Ectodermal cell (in vitro differentiated cells): ENCODE measurements at regions not wholly inside any gene's neighbourhood (a gene's known extent, or its start where the extent isn't known, plus 50 kb on each side); places are given as distances from the start of the nearest gene placed in this dataset.

Experiments
- H3K27ac ChIP-seq: 2 replicates; pipeline ENCODE4 v1.7.0; 2013; ENCODE audit warnings: mild to moderate bottlenecking, low read depth, low read length; ENCODE audit not compliant: insufficient read depth, poor library complexity, severe bottlenecking
- H3K27me3 ChIP-seq: 2 replicates; pipeline ENCODE4 v1.7.0; 2013; ENCODE audit warnings: mild to moderate bottlenecking, low read length; ENCODE audit not compliant: insufficient read depth, control insufficient read depth, poor library complexity, severe bottlenecking
- H3K36me3 ChIP-seq: one replicate; pipeline ENCODE4 v1.7.0; 2013; ENCODE audit warnings: low read length; ENCODE audit not compliant: control insufficient read depth, insufficient read depth
- H3K4me1 ChIP-seq: one replicate; pipeline ENCODE4 v1.7.0; 2013; ENCODE audit warnings: low read length; ENCODE audit not compliant: control insufficient read depth, insufficient read depth
- H3K4me3 ChIP-seq: 2 replicates; pipeline ENCODE4 v1.7.0; 2013; ENCODE audit warnings: low read depth, low read length, control low read depth; ENCODE audit not compliant: insufficient read depth
- H3K9me3 ChIP-seq: 2 replicates; pipeline ENCODE4 v1.7.0; 2013; ENCODE audit warnings: mild to moderate bottlenecking, low read length, moderate library complexity; ENCODE audit not compliant: control insufficient read depth
- WGBS, 2 experiments: methylation state at CpG; one replicate each; pipeline ENCODE4 v1.1.7; 2013; ENCODE audit warnings: missing lambda C conversion rate in 2 of 2; 5-methylcytosine and 5-hydroxymethylcytosine counted together

GRCh38 chr2:223243233-223243632 lies 191.2 kb downstream of the KCNE4 start:
- no peaks in the 10 kb centered on the region for H3K27me3 ChIP-seq
- no peaks in the 10 kb centered on the region for H3K36me3 ChIP-seq
- H3K9me3 ChIP-seq = no peaks in the 10 kb centered on the region
- no peak overlapping the region for H3K4me3 ChIP-seq
- no peak overlapping the region for H3K27ac ChIP-seq
- 80 to 90% methylated on average over 3 of the region's 3 CpGs for WGBS, 2 experiments
- H3K4me1 ChIP-seq = no peaks in the 10 kb centered on the region

DNA sequence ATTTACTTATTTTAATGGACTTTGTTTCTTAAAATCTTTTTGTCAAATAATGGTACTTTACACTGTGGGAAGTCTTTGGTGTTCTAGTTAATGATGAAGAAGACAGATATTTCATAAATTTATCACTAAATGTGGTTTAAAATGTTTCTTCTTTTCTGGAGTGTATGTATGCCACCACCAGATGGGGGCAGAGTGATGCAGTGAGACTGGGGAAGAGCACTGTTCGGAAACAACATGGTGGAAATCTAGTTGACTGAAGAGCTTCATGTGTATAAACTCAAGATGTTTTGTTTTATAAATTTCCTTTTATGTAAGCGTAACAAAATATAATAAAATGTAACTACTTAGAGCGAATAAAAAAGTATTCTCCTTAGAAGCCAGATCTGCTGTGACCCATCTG lies 195.1 kb downstream of the KCNE4 start:
- WGBS, 2 experiments = 100% methylated on average over 2 to 3 of the region's 3 CpGs
- Histone ChIP-seq H3K36me3 (no peaks in the 10 kb centered on the region), H3K4me1 (no peaks in the 10 kb centered on the region)

DNA sequence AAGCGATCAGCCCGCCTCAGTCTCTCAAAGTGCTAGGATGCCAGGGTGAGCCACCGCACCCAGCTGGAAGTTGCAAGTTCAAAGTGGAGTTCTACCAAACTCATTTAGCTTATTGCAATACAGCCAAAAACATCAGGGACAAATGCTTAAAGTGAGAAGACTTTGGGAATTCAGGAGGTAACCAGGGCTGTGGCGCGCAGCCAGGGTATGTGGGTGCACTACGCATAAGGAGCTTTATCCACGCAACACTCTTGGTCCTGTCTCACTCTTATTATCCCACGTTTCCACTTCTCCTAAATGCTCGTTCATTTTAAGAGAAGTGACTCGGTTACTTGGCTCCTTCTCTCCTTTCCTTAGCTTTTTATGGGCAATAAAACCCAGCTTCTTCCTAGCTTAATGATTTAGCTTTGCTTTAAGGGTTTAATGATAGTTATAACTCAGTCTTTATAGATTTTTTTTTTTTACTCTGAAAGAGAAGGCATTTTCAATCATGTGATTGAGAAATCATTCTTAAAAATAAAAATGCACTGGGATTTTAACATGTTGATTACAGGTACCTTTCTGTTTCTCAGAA lies 199.8 kb downstream of the KCNE4 start:
- Histone ChIP-seq H3K4me3 (no peak overlapping the region), H3K4me1 (no peaks in the 10 kb centered on the region), H3K36me3 (no peaks in the 10 kb centered on the region), H3K27me3 (no peaks in the 10 kb centered on the region), H3K9me3 (no peaks in the 10 kb centered on the region), H3K27ac (no peak overlapping the region)
- WGBS, 2 experiments = 94 to 97% methylated on average over 10 of the region's 10 CpGs

More for the DNA sequence above, 195.1 kb downstream of the KCNE4 start:
- H3K27me3 ChIP-seq = no peaks in the 10 kb centered on the region
- no peak overlapping the region for H3K4me3 ChIP-seq
- H3K9me3 ChIP-seq = no peaks in the 10 kb centered on the region
- no peak overlapping the region for H3K27ac ChIP-seq

GRCh38 chr2:223260681-223261080 lies 208.7 kb downstream of the KCNE4 start:
- 88 to 94% methylated on average over 1 to 2 of the region's 2 CpGs for WGBS, 2 experiments
- Histone ChIP-seq H3K4me3 (no peak overlapping the region), H3K27me3 (no peaks in the 10 kb centered on the region), H3K36me3 (no peaks in the 10 kb centered on the region), H3K9me3 (no peaks in the 10 kb centered on the region), H3K4me1 (no peaks in the 10 kb centered on the region), H3K27ac (no peak overlapping the region)

GRCh38 chr2:223262946-223263345 lies 211.0 kb downstream of the KCNE4 start:
- H3K27ac ChIP-seq = no peak overlapping the region
- WGBS, 2 experiments = 84 to 89% methylated on average over 6 of the region's 6 CpGs

GRCh38 chr2:223264541-223265193 lies 212.7 kb downstream of the KCNE4 start:
- WGBS, 2 experiments = 90 to 94% methylated on average over 2 of the region's 2 CpGs
- H3K27me3 ChIP-seq = no peaks in the 10 kb centered on the region
- H3K4me1 ChIP-seq = no peaks in the 10 kb centered on the region
- no peaks in the 10 kb centered on the region for H3K36me3 ChIP-seq
- H3K9me3 ChIP-seq = no peaks in the 10 kb centered on the region
- H3K4me3 ChIP-seq = no peak overlapping the region
- no peak overlapping the region for H3K27ac ChIP-seq

More at GRCh38 chr2:223262946-223263345, 211.0 kb downstream of the KCNE4 start:
- Histone ChIP-seq H3K4me1 (no peaks in the 10 kb centered on the region), H3K9me3 (no peaks in the 10 kb centered on the region), H3K27me3 (no peaks in the 10 kb centered on the region), H3K4me3 (no peak overlapping the region), H3K36me3 (no peaks in the 10 kb centered on the region)

GRCh38 chr2:223267160-223267951 lies 215.4 kb downstream of the KCNE4 start:
- Histone ChIP-seq H3K9me3 (no peaks in the 10 kb centered on the region), H3K4me3 (no peak overlapping the region), H3K27ac (no peak overlapping the region), H3K4me1 (no peaks in the 10 kb centered on the region), H3K36me3 (no peaks in the 10 kb centered on the region), H3K27me3 (no peaks in the 10 kb centered on the region)
- WGBS, 2 experiments = 90 to 95% methylated on average over 5 to 6 of the region's 6 CpGs

DNA sequence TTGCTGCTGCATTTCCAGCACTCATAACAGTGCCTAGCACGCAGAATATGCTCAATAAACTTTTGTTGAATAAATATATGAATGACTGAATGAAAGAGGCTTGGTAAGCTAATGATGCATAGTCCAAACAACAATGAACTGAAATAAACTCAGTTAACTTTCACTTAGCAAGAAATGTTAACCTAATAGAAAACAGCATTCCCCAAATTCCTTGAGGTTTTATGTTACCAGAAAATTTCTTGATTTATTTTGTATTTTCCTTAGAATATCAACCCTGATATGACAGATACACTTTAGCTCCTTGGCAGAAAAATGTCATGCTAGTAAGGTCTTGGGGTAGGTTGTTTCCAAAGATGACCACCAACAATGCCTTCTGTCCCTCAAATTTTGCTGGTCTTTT lies 217.4 kb downstream of the KCNE4 start:
- no peaks in the 10 kb centered on the region for H3K9me3 ChIP-seq
- H3K36me3 ChIP-seq = no peaks in the 10 kb centered on the region
- no peaks in the 10 kb centered on the region for H3K27me3 ChIP-seq
- WGBS, 2 experiments = 100% methylated on average over 1 of the region's 1 CpG
- no peak overlapping the region for H3K4me3 ChIP-seq
- no peak overlapping the region for H3K27ac ChIP-seq
- H3K4me1 ChIP-seq = no peaks in the 10 kb centered on the region

DNA sequence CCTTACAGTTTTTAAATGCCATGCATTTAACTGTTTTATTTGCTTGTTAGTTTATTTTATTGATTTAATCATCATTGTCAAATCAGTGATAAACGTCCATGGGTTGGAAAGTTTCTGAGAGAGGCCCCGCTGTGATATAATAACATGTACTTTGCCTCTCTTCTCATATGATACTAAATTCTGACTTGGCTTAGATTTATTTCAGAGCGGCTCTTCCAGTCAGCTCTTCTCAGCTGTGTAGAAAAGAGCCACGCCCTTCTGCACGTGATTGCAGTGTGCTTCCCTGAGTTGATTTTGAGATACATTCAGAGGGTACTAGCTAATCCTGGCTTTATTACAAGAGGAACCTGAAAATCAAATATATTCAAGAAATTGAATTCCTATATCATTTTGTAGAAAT lies 218.6 kb downstream of the KCNE4 start:
- Histone ChIP-seq H3K9me3 (no peaks in the 10 kb centered on the region), H3K36me3 (no peaks in the 10 kb centered on the region)
- WGBS, 2 experiments = 97 to 99% methylated on average over 5 of the region's 5 CpGs

DNA sequence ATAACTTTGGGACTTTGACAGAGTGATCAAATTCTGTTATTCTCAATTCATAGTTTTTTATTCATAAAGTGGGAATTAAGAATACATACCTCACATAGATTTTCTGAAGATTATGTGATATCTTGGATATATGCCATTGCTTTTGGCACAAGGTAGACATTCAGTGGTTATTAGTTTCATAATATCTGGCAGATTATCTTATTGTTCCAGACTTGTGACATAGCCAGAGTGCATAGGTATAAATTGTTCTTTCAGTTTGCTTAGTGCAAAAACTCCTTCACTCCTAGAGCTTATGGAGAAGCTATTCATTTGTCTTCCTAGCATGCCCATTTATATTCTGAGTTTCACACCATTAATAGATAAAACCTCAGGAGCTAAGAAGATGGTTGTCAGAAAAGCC lies 222.0 kb downstream of the KCNE4 start:
- Histone ChIP-seq H3K27ac (no peak overlapping the region), H3K36me3 (no peaks in the 10 kb centered on the region), H3K4me1 (no peaks in the 10 kb centered on the region), H3K4me3 (no peak overlapping the region), H3K27me3 (no peaks in the 10 kb centered on the region), H3K9me3 (no peaks in the 10 kb centered on the region)

More for the DNA sequence above, 218.6 kb downstream of the KCNE4 start:
- no peaks in the 10 kb centered on the region for H3K27me3 ChIP-seq
- no peak overlapping the region for H3K27ac ChIP-seq
- H3K4me3 ChIP-seq = no peak overlapping the region
- no peaks in the 10 kb centered on the region for H3K4me1 ChIP-seq
